RWPE1 (cell line): ENCODE measurements at regions not wholly inside any gene's neighbourhood (a gene's known extent, or its start where the extent isn't known, plus 50 kb on each side); places are given as distances from the start of the nearest gene placed in this dataset.

Source experiments
- CTCF ChIA-PET: fragments of 350-600 bp; sonication (Branson Sonifier 250); formaldehyde crosslinking; extraction: SDS; loops from one replicate; lab custom pipeline; 2021; lab: Yijun Ruan, JAX
- POLR2A ChIA-PET: fragments of 400-600 bp; formaldehyde crosslinking; extraction: SDS; loops from one replicate; lab custom pipeline; 2020; ENCODE audit warnings: antibody characterized with exemption; ENCODE audit not compliant: low non-redundant PET; lab: Yijun Ruan, JAX
- DNase-seq: peaks from one replicate; pipeline ENCODE4 v3.0.0; 2012; ENCODE audit warnings: low spot score
- H3K27ac ChIP-seq: fragments of 450-650 bp; 2 replicates; pipeline ENCODE4 v1.5.1; 2017
- TF ChIP-seq, protein P1 (sequence below): fragments of 450-650 bp; conservative IDR thresholded peaks from 2 replicates; pipeline ENCODE4 v1.5.1; 2017; ENCODE audit warnings: low read depth, mild to moderate bottlenecking

- H3K27ac ChIP-seq = no peak overlapping the region
Observed at GRCh38 chr22:47325249-47325648, 562.8 kb downstream of the TBC1D22A start.

GRCh38 chr22:47324435-47324990 is 562.1 kb downstream of the TBC1D22A start:
- DNase-seq = no peak
- POLR2A ChIA-PET = no interaction called here
- H3K27ac ChIP-seq = no peak overlapping the region
- TF ChIP-seq, protein P1, sequence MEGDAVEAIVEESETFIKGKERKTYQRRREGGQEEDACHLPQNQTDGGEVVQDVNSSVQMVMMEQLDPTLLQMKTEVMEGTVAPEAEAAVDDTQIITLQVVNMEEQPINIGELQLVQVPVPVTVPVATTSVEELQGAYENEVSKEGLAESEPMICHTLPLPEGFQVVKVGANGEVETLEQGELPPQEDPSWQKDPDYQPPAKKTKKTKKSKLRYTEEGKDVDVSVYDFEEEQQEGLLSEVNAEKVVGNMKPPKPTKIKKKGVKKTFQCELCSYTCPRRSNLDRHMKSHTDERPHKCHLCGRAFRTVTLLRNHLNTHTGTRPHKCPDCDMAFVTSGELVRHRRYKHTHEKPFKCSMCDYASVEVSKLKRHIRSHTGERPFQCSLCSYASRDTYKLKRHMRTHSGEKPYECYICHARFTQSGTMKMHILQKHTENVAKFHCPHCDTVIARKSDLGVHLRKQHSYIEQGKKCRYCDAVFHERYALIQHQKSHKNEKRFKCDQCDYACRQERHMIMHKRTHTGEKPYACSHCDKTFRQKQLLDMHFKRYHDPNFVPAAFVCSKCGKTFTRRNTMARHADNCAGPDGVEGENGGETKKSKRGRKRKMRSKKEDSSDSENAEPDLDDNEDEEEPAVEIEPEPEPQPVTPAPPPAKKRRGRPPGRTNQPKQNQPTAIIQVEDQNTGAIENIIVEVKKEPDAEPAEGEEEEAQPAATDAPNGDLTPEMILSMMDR = no peak
- CTCF ChIA-PET = no interaction called here

More at GRCh38 chr22:47325249-47325648, 562.8 kb downstream of the TBC1D22A start:
- CTCF ChIA-PET = no interaction called here
- POLR2A ChIA-PET = no interaction called here
- TF ChIP-seq, protein P1 = no peak
- DNase-seq = no peak

- ChIA-PET POLR2A (no interaction called here), CTCF (no interaction called here)
- no peak overlapping the region for H3K27ac ChIP-seq
- TF ChIP-seq, protein P1 = no peak
- DNase-seq = no peak
Observed at GRCh38 chr22:47323518-47323917, 561.1 kb downstream of the TBC1D22A start.

DNA sequence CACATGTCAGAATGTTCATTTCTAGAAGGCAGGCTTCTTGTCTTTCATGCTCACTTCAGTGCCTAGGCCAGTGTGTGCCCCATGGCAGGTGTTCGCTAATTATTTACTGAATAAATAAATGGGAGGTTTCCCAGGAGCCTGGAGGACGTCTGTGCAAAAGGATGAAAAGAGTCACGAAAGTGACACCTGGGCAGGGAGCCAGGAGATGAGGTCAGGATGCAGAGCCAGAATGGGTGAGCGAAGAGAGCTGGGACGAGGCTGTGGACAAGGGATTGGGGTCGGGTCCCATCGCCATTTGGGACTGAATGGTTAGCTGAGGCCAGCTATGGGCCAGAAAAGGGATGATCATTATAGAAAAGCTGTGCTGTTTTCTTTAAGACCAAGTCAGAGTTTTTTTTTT is 560.4 kb downstream of the TBC1D22A start:
- no peak overlapping the region for H3K27ac ChIP-seq
- CTCF ChIA-PET = no interaction called here
- no peak for DNase-seq
- TF ChIP-seq, protein P1 = no peak
- POLR2A ChIA-PET = no interaction called here

DNA sequence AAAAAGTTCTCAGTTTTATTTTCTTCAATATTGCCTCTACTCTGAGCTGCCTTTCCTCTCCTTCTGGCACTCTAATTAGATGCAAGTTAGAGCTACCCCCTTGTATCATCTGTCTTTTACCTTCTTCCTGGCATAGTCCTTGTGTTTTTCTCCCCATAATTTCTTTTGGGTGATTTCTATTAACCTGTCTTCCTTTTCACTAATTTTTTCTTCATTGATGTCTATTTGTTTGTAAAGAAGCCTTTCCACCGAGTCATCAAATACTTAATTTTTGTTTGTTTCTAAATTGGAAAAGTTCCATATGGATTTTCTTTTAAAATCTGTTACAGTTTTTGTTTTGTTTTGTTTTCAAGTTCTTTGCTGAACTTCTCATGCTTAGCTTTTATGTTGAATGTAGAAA is 558.1 kb downstream of the TBC1D22A start:
- no peak for DNase-seq
- TF ChIP-seq, protein P1 = no peak
- no peak overlapping the region for H3K27ac ChIP-seq
- ChIA-PET POLR2A (no interaction called here), CTCF (no interaction called here)

- TF ChIP-seq, protein P1 = no peak
- ChIA-PET POLR2A (no interaction called here), CTCF (no interaction called here)
- no peak for DNase-seq
- H3K27ac ChIP-seq = no peak overlapping the region
Observed at GRCh38 chr22:47318041-47318737, 555.7 kb downstream of the TBC1D22A start.
